ENCODE measurements at regions not wholly inside any gene's neighbourhood (a gene's known extent, or its start where the extent isn't known, plus 50 kb on each side); places are given as distances from the start of the nearest gene placed in this dataset.

DNA sequence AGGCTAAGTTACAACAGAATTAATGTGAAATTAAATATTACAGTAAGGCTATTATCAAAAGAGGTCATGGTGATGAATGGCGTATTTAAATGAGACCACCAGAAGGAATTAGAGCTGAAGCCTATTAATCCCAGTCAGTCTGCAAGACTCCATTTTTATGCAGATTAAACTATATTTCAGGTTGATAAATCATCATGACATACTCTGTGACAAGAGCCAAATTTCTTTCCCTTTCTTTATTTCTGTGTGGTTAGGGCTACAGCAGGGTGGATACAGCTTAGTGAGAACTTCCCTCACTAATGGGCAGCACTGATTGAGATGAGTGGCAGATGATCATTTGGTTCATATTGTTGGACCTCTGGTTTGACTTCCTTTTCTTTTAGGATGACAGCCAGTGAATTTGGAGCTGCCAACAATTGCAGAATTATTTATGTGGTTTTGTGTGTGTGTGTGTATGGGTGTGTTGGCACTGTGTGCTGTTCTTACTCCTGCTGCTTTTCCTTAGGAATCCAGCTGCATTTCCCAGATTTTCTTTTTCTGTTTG is 481.3 kb downstream of the PIK3C3 start:
- CTCF ChIA-PET = no interaction called here
- Histone ChIP-seq H3K36me3 (ENCODE audit: control insufficient read depth, insufficient read depth, low read length) (no peaks in the 10 kb centered on the region), H3K27me3 (ENCODE audit: control insufficient read depth, insufficient read depth, low read length) (no peaks in the 10 kb centered on the region), H3K4me3 (ENCODE audit: low read depth, low read length) (no peak overlapping the region)
- no peak for DNase-seq (ENCODE audit: low read depth)
- POLR2A ChIA-PET = no interaction called here
- TF ChIP-seq, protein P1, sequence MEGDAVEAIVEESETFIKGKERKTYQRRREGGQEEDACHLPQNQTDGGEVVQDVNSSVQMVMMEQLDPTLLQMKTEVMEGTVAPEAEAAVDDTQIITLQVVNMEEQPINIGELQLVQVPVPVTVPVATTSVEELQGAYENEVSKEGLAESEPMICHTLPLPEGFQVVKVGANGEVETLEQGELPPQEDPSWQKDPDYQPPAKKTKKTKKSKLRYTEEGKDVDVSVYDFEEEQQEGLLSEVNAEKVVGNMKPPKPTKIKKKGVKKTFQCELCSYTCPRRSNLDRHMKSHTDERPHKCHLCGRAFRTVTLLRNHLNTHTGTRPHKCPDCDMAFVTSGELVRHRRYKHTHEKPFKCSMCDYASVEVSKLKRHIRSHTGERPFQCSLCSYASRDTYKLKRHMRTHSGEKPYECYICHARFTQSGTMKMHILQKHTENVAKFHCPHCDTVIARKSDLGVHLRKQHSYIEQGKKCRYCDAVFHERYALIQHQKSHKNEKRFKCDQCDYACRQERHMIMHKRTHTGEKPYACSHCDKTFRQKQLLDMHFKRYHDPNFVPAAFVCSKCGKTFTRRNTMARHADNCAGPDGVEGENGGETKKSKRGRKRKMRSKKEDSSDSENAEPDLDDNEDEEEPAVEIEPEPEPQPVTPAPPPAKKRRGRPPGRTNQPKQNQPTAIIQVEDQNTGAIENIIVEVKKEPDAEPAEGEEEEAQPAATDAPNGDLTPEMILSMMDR (IDR thresholded peaks at IDR 0.05; ENCODE audit: insufficient read depth, low read depth, low read length) = no peak

DNA sequence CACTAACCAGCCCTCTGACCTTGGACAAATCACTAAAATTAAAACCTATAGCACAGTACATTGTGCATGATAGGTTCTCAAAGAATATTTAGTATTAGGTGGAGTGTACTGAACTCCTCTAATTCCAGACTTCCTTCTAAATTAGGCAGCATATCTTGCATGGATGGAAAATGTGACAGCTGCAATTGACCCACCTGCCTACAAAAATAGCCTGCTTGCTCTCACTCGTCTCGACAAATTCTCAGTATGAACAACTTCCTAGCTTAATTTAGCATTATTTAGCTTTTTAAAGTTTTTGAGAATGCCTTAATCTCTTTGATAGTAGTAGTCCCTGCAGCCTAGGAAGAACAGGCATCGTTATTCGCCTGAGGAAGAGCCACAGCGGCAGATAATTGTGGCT is 482.0 kb downstream of the PIK3C3 start:
- CTCF ChIA-PET = no interaction called here
- H3K36me3 ChIP-seq (ENCODE audit: control insufficient read depth, insufficient read depth, low read length) = no peaks in the 10 kb centered on the region
- H3K27me3 ChIP-seq (ENCODE audit: control insufficient read depth, insufficient read depth, low read length) = no peaks in the 10 kb centered on the region
- no peak overlapping the region for H3K4me3 ChIP-seq (ENCODE audit: low read depth, low read length)
- DNase-seq (ENCODE audit: low read depth) = no peak
- TF ChIP-seq, protein P1 (IDR thresholded peaks at IDR 0.05; ENCODE audit: insufficient read depth, low read depth, low read length) = no peak
- POLR2A ChIA-PET = no interaction called here

DNA sequence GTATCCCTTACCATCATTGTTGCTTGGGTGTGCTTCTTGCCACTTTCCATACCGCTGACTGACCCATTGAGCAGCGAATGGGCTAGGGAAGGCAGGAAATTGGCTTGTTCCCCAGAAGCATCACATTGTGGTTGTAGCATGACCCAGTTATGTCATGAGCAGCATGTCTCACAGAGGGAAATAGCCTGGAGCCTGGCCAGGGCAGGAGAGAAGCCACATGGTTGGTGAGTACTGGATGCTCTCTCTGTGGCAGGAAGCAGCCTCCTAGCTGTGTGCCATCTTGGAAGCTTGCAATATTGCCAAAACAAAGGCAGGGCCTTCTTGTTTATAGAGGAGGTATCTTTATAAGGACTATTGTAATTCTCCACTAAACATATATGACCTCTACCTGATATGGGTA is 482.6 kb downstream of the PIK3C3 start:
- no peaks in the 10 kb centered on the region for H3K36me3 ChIP-seq (ENCODE audit: control insufficient read depth, insufficient read depth, low read length)
- ChIA-PET CTCF (no interaction called here), POLR2A (no interaction called here)
- no peak for DNase-seq (ENCODE audit: low read depth)
- no peaks in the 10 kb centered on the region for H3K27me3 ChIP-seq (ENCODE audit: control insufficient read depth, insufficient read depth, low read length)
- TF ChIP-seq, protein P1 (IDR thresholded peaks at IDR 0.05; ENCODE audit: insufficient read depth, low read depth, low read length) = no peak
- H3K4me3 ChIP-seq (ENCODE audit: low read depth, low read length) = no peak overlapping the region

DNA sequence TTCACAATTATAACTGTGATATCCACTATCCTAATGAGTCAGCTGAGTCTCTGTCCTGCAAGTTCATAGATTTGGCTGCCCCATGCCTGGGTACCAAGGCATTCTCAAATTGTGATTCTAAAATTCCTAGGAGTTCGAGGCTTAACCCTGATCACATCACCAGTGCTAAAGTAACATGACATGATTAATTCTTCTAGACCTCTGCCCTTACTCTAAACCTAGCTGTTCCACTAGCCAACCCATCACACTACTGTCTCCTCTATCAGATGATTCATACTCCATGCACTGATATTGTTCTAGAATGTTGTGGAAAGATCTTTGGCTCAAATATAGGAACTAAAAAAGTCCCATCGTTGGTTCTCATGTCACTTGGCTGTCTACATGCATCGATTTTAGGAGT is 487.6 kb downstream of the PIK3C3 start:
- no peaks in the 10 kb centered on the region for H3K27me3 ChIP-seq (ENCODE audit: control insufficient read depth, insufficient read depth, low read length)
- ChIA-PET POLR2A (no interaction called here), CTCF (no interaction called here)
- H3K4me3 ChIP-seq (ENCODE audit: low read depth, low read length) = no peak overlapping the region
- TF ChIP-seq, protein P1 (IDR thresholded peaks at IDR 0.05; ENCODE audit: insufficient read depth, low read depth, low read length) = no peak
- no peaks in the 10 kb centered on the region for H3K36me3 ChIP-seq (ENCODE audit: control insufficient read depth, insufficient read depth, low read length)
- DNase-seq (ENCODE audit: low read depth) = no peak

DNA sequence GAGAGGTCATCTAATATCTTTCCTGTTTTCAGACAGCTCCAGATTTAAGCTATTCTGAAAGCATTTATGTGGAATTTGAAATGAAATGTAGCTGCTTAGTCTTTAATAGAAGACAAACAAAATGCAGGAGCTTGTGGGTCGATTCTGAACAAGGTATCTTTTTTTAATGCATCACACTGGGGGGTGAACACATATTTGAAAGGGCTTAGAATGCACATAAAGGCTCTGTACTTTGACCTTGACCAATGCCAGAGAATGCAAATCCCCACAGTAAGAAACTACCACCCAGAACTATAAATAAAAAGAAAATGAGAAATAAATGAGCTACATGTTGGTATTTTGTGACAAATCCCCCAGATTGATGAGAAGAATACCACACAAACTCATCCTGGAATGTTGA is 489.3 kb downstream of the PIK3C3 start:
- Histone ChIP-seq H3K36me3 (ENCODE audit: control insufficient read depth, insufficient read depth, low read length) (no peaks in the 10 kb centered on the region), H3K4me3 (ENCODE audit: low read depth, low read length) (no peak overlapping the region), H3K27me3 (ENCODE audit: control insufficient read depth, insufficient read depth, low read length) (no peaks in the 10 kb centered on the region)
- TF ChIP-seq, protein P1 (IDR thresholded peaks at IDR 0.05; ENCODE audit: insufficient read depth, low read depth, low read length) = no peak
- CTCF ChIA-PET = no interaction called here
- POLR2A ChIA-PET = no interaction called here
- no peak for DNase-seq (ENCODE audit: low read depth)
